ENCODE measurements at regions not wholly inside any gene's neighbourhood (a gene's known extent, or its start where the extent isn't known, plus 50 kb on each side); places are given as distances from the start of the nearest gene placed in this dataset.

DNA sequence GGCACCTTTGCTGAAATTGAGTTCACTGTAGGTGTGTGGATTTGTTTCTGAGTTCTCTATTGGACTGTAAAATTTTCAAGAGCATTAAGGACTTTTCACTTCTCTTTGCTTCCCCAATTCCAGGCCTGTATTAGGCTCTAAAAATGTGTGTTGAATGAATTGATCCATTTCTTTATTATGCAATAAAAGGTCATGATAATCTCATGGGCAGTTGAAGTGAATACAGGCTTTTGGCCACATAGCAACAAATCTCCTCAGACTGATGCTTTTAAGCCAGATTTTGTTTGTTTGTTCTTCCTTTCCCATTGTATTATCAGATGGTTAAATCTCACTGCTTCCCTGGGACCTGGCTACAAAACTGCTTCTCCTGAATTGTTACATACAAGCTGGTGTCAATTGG is 258.0 kb upstream of the FAR2 start:
- H3K27me3 ChIP-seq (replicated peaks; ENCODE audit: insufficient read depth, low read depth, low read length, poor library complexity): no peaks in the 10 kb centered on the region
- BruUV-seq (replicated peaks): no TSS peak
- H3K9me3 ChIP-seq (ENCODE audit: low read depth, low read length, poor library complexity, severe bottlenecking): no peaks in the 10 kb centered on the region
- TF ChIP-seq EZH2 (IDR thresholded peaks at IDR 0.05; ENCODE audit: borderline replicate concordance, low read depth, low read length, poor library complexity, severe bottlenecking): no peak
- TF ChIP-seq, protein P1, sequence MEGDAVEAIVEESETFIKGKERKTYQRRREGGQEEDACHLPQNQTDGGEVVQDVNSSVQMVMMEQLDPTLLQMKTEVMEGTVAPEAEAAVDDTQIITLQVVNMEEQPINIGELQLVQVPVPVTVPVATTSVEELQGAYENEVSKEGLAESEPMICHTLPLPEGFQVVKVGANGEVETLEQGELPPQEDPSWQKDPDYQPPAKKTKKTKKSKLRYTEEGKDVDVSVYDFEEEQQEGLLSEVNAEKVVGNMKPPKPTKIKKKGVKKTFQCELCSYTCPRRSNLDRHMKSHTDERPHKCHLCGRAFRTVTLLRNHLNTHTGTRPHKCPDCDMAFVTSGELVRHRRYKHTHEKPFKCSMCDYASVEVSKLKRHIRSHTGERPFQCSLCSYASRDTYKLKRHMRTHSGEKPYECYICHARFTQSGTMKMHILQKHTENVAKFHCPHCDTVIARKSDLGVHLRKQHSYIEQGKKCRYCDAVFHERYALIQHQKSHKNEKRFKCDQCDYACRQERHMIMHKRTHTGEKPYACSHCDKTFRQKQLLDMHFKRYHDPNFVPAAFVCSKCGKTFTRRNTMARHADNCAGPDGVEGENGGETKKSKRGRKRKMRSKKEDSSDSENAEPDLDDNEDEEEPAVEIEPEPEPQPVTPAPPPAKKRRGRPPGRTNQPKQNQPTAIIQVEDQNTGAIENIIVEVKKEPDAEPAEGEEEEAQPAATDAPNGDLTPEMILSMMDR (conservative IDR thresholded peaks at IDR 0.05; ENCODE audit: low read depth, low read length): no peak
- no peaks in the 10 kb centered on the region for H3K4me1 ChIP-seq (ENCODE audit: insufficient read depth, low read length, poor library complexity, severe bottlenecking)
- no peak overlapping the region for H3K4me3 ChIP-seq (ENCODE audit: low read depth, low read length, poor library complexity, severe bottlenecking)
- CTCF ChIA-PET: no interaction called here
- no peak for DNase-seq (ENCODE audit: low spot score)
- POLR2A ChIA-PET (ENCODE audit: low non-redundant PET): no interaction called here
- intact Hi-C loops (cut with micrococcal nuclease; ENCODE audit: unreplicated experiment): no loop called here
- H3K36me3 ChIP-seq (ENCODE audit: insufficient read depth, low read length, poor library complexity, severe bottlenecking): no peaks in the 10 kb centered on the region
- H3K27ac ChIP-seq (ENCODE audit: low read depth, low read length, poor library complexity, severe bottlenecking): no peak overlapping the region

DNA sequence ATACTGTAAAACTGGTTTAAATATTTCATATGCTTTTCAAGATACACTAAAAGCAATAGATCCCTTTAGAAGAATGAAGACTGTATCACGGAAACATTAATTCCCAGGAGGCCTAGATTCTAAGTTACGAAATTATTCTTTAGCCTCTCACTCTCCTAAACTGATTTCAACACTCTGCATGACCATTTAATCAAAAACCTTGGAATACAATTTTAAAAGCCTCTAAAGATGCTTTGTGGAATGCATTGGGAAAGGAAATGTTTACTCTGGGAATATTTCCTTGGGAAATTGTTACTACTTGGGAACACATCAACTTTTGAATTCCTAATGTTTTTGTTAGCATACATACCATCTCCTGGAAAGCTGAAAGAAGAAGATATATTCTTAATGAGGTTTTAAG is 255.7 kb upstream of the FAR2 start:
- CTCF ChIA-PET: no interaction called here
- Histone ChIP-seq H3K4me1 (ENCODE audit: insufficient read depth, low read length, poor library complexity, severe bottlenecking) (no peaks in the 10 kb centered on the region), H3K36me3 (ENCODE audit: insufficient read depth, low read length, poor library complexity, severe bottlenecking) (no peaks in the 10 kb centered on the region), H3K27ac (ENCODE audit: low read depth, low read length, poor library complexity, severe bottlenecking) (no peak overlapping the region), H3K9me3 (ENCODE audit: low read depth, low read length, poor library complexity, severe bottlenecking) (no peaks in the 10 kb centered on the region), H3K27me3 (replicated peaks; ENCODE audit: insufficient read depth, low read depth, low read length, poor library complexity) (no peaks in the 10 kb centered on the region), H3K4me3 (ENCODE audit: low read depth, low read length, poor library complexity, severe bottlenecking) (no peak overlapping the region)
- TF ChIP-seq, protein P1 (conservative IDR thresholded peaks at IDR 0.05; ENCODE audit: low read depth, low read length): no peak
- no peak for TF ChIP-seq EZH2 (IDR thresholded peaks at IDR 0.05; ENCODE audit: borderline replicate concordance, low read depth, low read length, poor library complexity, severe bottlenecking)
- POLR2A ChIA-PET (ENCODE audit: low non-redundant PET): no interaction called here
- intact Hi-C loops (cut with micrococcal nuclease; ENCODE audit: unreplicated experiment): no loop called here
- DNase-seq (ENCODE audit: low spot score): no peak
- no TSS peak for BruUV-seq (replicated peaks)

DNA sequence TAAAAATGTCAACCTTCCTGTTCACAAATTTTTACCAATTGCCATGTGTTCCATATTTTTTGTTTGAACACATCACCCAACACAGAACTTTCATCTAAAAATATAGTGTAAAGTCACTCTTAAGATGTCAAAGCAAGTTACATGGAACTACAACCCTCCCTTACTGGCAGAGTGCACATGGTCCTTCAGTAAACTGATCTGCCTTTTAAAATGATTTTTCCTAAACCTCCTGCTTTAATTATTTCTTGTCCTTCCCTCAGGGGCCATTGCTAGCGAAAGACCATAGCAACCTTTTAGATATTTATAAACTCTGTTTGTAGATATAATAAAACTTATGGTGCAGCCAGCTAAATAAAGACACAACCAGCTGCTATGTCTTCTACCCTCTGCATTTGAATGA is 255.2 kb upstream of the FAR2 start:
- BruUV-seq (replicated peaks): no TSS peak
- Histone ChIP-seq H3K27ac (ENCODE audit: low read depth, low read length, poor library complexity, severe bottlenecking) (no peak overlapping the region), H3K36me3 (ENCODE audit: insufficient read depth, low read length, poor library complexity, severe bottlenecking) (no peaks in the 10 kb centered on the region), H3K4me1 (ENCODE audit: insufficient read depth, low read length, poor library complexity, severe bottlenecking) (no peaks in the 10 kb centered on the region), H3K4me3 (ENCODE audit: low read depth, low read length, poor library complexity, severe bottlenecking) (no peak overlapping the region), H3K27me3 (replicated peaks; ENCODE audit: insufficient read depth, low read depth, low read length, poor library complexity) (no peaks in the 10 kb centered on the region), H3K9me3 (ENCODE audit: low read depth, low read length, poor library complexity, severe bottlenecking) (no peaks in the 10 kb centered on the region)
- CTCF ChIA-PET: no interaction called here
- no peak for DNase-seq (ENCODE audit: low spot score)
- intact Hi-C loops (cut with micrococcal nuclease; ENCODE audit: unreplicated experiment): no loop called here
- POLR2A ChIA-PET (ENCODE audit: low non-redundant PET): no interaction called here
- no peak for TF ChIP-seq EZH2 (IDR thresholded peaks at IDR 0.05; ENCODE audit: borderline replicate concordance, low read depth, low read length, poor library complexity, severe bottlenecking)
- TF ChIP-seq, protein P1 (conservative IDR thresholded peaks at IDR 0.05; ENCODE audit: low read depth, low read length): no peak
